Choroid plexus epithelial cell (primary cell): ENCODE measurements at regions not wholly inside any gene's neighbourhood (a gene's known extent, or its start where the extent isn't known, plus 50 kb on each side); places are given as distances from the start of the nearest gene placed in this dataset.

Experiments
- DNase-seq: peaks from one replicate; pipeline ENCODE4 v3.0.0-alpha.2; 2010; ENCODE audit warnings: low read depth
- H3K4me3 ChIP-seq: 2 replicates; pipeline ENCODE4 v1.5.1; 2011; ENCODE audit warnings: low read depth, mild to moderate bottlenecking, control low read depth, low read length, moderate library complexity
- TF ChIP-seq, protein P1 (sequence below): conservative IDR thresholded peaks from 2 replicates; pipeline ENCODE4 v1.5.1; 2011; ENCODE audit warnings: low read depth, mild to moderate bottlenecking, control low read depth, inconsistent platforms, low read length, moderate library complexity

DNA sequence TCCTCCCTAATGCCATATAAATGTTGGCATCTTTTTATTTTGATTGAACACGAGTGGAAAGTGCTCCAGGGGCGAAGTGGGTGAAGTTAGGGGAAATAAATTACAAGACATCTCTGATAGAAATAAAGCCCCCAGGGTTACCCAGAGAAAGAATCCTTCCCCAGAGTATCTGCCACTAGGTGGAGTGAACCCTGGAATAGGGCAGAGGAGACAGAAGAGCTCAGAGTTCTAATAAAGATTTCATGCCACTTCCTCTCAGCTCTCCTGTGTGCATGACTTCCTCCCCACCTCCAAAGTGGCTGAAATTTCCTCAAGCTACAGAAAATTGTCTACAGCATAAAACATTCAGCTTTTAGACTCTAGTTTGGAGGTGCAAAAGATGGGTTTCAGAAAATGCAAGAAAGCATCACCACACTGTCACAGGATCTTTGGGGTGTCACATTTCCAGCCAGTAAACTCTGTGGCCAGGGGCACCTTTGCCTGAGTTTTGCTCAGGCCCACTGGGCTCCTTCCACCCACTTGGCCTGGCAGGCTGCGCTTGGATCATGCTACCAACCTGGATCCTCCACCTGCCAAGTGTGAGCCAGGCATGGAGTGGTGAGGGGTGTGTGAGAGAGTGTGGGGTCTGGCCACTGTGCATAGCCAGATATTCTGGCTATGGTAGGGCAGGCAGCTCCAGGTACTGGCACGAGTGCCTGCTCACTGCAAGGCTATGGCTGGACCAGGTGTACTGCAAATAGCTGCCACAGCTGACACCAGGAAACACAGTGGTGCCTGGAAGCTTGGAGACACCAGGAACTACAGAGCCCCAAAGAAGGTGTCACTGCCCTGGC is 208.8 kb upstream of the USP25 start:
- peak; percentile 31 for DNase-seq
- TF ChIP-seq, protein P1, sequence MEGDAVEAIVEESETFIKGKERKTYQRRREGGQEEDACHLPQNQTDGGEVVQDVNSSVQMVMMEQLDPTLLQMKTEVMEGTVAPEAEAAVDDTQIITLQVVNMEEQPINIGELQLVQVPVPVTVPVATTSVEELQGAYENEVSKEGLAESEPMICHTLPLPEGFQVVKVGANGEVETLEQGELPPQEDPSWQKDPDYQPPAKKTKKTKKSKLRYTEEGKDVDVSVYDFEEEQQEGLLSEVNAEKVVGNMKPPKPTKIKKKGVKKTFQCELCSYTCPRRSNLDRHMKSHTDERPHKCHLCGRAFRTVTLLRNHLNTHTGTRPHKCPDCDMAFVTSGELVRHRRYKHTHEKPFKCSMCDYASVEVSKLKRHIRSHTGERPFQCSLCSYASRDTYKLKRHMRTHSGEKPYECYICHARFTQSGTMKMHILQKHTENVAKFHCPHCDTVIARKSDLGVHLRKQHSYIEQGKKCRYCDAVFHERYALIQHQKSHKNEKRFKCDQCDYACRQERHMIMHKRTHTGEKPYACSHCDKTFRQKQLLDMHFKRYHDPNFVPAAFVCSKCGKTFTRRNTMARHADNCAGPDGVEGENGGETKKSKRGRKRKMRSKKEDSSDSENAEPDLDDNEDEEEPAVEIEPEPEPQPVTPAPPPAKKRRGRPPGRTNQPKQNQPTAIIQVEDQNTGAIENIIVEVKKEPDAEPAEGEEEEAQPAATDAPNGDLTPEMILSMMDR, result peak; percentile 65
- H3K4me3 ChIP-seq, result no peak overlapping the region

DNA sequence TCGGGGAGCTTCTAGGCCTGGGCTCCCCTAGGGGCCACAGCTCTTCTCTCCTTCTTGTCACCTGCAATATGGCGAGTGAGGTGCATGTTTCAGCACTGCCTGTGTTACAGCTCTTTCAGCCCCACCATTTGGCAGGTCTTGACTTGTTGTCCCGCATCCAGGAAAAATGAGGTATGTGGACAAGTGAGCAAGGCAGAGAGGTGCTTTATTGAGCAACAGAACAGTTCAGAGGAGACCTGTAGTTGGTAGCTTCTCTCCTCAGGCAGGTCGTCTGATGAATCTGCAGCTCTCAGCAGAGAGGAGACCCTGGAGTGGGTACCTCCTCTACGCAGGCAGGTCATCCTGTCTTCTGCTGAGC is 208.2 kb upstream of the USP25 start:
- TF ChIP-seq, protein P1, result no peak
- no peak for DNase-seq
- H3K4me3 ChIP-seq, result no peak overlapping the region

DNA sequence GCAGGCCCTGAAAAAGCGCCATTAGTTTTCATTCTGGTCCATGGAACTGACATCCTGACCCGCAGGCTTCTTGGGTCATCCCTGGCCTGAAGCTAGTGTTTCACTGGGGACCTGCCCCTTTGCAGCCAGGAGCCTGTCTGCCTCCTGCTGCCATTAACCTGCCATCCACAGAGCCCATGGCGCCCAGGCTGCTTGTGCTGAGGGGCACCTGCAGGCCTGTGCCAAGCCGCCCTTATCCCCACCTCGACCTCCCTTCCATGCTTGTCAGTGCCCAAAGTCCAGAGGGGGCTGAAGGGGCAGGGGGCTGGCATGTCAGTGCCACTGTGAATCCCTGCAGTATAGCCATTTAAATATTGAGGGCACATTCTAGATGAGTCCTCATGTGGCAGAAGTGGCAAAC is 207.6 kb upstream of the USP25 start:
- no peak for DNase-seq
- H3K4me3 ChIP-seq, result no peak overlapping the region

DNA sequence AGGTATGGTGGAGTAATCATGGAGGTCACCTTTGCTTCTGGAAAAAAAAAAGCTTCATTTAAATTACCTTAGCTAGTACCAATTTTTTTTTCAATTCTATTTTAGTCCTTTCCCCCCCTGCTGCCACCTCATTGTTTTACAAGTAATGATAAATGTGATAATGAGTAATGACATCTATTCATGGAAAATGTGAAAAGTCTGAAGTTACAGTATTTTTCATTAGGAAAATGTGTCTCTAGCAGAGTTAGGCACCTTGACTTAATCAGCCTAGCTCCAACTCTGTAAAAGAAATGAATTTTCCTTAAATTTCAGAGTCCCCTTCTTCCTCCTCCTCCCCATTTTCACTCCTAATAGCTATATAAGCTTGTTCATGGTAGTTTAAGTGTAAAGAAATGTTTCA is 204.9 kb upstream of the USP25 start:
- no peak for DNase-seq
- TF ChIP-seq, protein P1, result no peak
- no peak overlapping the region for H3K4me3 ChIP-seq

More for the DNA sequence above, 207.6 kb upstream of the USP25 start:
- TF ChIP-seq, protein P1, result no peak

GRCh38 chr21:15526798-15527197 is 203.0 kb upstream of the USP25 start:
- H3K4me3 ChIP-seq, result no peak overlapping the region
- TF ChIP-seq, protein P1, result no peak
- DNase-seq, result no peak

- TF ChIP-seq, protein P1, result no peak
- DNase-seq, result no peak
- no peak overlapping the region for H3K4me3 ChIP-seq
These were observed 201.4 kb upstream of the USP25 start for GRCh38 chr21:15528346-15528745.

GRCh38 chr21:15531986-15532385 is 197.8 kb upstream of the USP25 start:
- TF ChIP-seq, protein P1, result no peak
- no peak overlapping the region for H3K4me3 ChIP-seq
- DNase-seq, result no peak
